NCI-H2171 treated with DMSO at 0.1 percent for 48 hours (cell line): ENCODE measurements at regions not wholly inside any gene's neighbourhood (a gene's known extent, or its start where the extent isn't known, plus 50 kb on each side); places are given as distances from the start of the nearest gene placed in this dataset.
"Not testable (repeated sequence)": the region's sequence is repeated elsewhere in the genome, so short reads cannot be mapped to it uniquely, and the experiment has no call there.

Experiments used
- DNase-seq: peaks from one replicate; lab custom pipeline; 2025; lab: John Stamatoyannopoulos, UW

DNA sequence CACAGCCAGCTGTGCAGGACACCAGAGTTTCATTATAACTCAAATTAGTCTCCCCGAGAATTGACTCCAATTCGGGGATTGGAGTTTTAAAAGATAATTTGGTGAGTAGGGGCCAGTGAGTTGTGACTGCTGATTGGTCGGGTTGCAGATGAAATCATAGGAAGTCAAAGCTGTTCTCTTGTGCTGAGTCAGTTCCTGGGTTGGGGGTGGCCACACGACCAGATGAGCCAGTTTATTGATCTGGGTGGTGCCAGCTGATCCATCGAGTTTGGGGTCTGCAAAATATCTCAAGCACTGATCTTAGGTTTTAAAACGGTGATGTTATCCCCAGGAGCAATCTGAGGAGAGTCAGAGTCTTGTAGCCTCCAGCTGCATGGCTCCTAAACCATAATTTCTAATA lies 82.7 kb upstream of the SLC66A3 start:
- no peak for DNase-seq

DNA sequence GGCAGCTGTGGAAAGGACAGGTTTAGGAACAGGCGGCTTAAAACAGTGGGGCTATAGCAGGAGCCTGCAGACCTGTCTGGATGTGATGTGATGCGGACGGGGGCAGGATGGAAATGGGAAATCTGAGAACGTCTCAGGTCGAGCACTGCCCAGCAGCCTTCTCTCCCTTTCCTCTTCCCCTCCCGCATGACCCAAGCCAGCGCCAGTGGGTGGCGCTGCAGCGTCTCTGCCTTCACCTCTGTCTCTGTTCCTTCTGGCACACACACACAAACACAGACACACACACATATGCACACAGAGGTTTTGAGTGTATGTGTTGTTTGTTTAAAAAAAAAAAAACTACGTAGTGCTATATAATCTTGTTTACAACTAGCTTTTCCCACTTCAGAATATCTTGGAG lies 82.0 kb upstream of the SLC66A3 start:
- DNase-seq = no peak

DNA sequence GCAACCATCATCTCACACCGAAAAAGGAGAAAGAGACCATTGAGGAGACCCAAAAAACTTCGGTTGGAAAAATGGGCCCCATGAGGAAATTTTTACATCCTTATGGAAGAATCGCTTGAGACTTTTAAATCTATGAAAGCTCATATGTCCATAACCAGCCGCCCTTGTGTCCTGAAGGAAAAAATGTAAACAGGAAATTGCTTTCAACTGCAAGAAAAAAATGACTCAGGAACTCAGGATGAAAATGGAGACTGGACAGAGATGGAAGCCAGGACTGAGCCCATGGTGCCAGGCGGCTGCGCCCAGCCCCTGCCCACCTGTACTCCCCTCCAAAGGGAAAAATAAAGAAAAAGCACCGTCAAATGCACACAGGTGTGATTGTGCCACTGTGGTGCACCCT lies 81.5 kb upstream of the SLC66A3 start:
- no peak for DNase-seq

DNA sequence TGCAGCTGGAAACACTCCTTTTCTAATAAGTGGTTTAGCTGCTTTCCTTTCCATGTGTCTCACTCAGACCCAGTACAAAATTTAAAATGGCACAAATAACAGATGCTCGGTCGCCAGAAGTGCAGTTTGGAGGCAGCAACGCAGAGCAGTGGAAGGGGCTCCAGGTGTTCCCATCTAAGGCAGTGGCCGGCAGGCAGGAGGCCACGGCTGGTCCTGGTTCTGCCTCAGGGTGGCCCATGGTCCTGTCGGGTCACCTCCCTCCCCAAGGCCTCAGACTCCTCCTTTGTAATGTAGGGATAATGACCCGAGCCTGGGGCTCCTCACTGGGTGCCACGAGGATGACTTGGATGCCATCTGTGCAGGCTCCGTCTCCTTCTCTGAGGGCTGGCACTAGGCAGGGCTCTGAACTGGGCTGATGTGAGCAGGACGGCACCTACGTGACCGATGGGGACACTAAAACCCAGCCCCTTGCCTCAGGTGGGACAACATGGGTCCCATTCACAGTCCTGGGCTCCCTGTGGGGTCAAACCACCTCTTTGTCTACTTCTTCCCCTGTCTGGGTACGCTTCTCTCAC lies 80.9 kb upstream of the SLC66A3 start:
- DNase-seq = no peak

GRCh38 chr2:11075221-11075620 lies 80.0 kb upstream of the SLC66A3 start:
- no peak for DNase-seq

DNA sequence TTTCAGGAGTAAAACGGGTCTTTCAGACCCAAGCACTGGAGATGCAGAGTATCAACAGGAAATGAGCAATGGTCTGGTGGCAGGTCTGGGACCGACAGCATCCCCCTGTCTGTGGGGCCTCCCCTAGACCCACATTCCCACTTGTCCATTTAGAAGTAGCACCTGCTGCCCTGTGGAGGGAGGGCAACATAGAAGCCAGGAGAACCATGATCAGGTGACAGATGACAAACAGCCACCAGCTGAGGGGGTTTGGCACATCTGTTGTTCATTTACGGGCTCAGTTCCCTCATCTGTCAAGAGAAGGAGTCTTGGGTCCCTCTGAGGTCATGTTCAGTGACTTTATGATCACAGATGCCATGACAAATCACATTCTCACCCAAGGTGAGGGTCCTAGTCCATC lies 77.9 kb upstream of the SLC66A3 start:
- DNase-seq = peak; percentile 73

DNA sequence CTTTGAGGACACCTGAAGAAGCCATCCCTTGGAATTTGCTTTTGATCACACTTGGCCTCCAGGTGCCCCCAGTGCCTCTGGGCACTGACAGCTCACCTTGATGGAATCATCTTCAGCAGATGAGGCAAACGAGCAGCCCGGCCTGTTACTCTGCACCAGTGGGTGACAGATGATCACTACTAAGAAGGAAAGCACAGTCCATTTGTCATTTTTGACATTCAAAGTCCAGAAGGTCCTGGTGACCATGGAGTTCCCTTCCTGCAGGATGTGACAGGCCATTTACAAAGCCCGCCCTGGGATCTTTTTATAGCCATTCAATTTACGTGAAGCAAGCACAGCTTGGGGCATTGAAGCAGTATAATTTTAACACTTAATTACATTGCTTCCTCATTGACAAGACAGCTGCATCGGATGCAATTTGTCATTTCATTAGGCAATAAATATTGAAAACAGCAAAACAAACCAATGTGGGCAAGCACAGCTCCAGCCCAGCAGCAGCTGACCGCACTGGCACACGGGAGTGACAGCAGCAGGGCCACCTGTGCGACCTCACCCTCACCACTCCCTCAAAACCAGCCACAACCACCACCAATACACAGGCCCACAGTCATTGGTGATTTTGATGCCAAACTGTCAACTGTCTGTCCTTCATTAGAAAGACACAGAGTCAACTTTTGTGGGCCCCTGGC lies 76.0 kb upstream of the SLC66A3 start:
- no peak for DNase-seq

GRCh38 chr2:11080253-11081115 lies 74.8 kb upstream of the SLC66A3 start:
- peak; percentile 84 for DNase-seq

DNA sequence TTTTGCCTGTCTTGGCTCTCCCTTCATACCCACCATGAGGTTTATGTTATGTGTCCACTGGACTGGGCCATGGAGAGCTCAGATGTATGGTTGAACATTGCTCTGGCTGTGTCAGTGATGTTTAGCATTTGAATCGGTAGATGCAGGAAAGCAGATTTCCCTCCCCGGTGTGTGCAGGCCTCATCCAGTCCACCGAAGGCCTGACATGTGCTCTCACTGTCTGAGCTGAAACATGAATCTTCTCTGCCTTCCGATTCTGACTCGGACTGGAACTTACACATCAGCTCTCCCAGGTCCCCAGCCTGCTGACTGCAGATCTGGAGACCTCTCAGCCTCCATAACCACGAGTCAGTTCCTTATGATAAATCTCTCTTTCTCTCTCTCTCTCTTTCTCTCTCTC lies 72.4 kb upstream of the SLC66A3 start:
- no peak for DNase-seq

DNA sequence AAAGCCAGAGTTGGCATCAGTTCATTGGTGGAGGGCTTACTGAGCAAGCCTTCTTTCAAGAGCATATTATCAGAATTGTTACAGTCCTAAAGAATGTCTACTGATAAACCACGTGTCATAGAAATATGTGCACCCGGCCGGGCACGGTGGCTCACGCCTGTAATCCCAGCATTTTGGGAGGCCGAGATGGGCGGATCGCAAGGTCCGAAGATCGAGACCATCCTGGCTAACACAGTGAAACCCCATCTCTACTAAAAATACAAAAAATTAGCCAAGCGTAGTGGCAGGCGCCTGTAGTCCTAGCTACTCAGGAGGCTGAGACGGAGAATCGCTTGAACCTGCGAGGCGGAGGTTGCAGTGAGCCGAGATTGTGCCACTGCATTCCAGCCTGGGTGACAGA lies 66.4 kb upstream of the SLC66A3 start:
- DNase-seq = not testable (repeated sequence)

GRCh38 chr2:11090187-11090586 lies 65.1 kb upstream of the SLC66A3 start:
- DNase-seq = no peak

GRCh38 chr2:11092701-11093335 lies 62.4 kb upstream of the SLC66A3 start:
- DNase-seq = no peak

- DNase-seq = no peak
These were observed 61.8 kb upstream of the SLC66A3 start for GRCh38 chr2:11093467-11093866.

GRCh38 chr2:11094021-11094810 lies 61.1 kb upstream of the SLC66A3 start:
- DNase-seq = no peak

DNA sequence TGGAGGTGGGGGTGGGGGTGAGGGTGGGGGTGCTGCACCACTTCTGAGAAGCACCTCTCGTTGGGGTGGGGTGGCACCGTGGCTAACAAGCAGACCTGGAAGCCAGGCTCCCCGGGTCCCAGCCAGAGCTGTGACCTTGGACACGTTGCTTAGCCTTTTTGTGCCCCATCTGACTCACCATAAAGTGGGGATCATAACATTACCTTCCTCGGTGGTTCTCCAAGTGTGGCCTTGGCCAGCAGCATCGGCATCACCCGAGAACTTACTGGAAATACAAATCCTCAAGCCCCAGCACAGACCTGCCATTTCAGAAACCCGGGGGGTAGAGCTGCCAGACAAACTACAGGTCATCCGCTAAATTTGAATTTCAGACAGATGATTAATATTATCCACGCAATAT lies 58.7 kb upstream of the SLC66A3 start:
- no peak for DNase-seq

GRCh38 chr2:11097038-11097720 lies 58.1 kb upstream of the SLC66A3 start:
- no peak for DNase-seq

- peak; percentile 70 for DNase-seq
These were observed 57.3 kb upstream of the SLC66A3 start for GRCh38 chr2:11097854-11098387.

DNA sequence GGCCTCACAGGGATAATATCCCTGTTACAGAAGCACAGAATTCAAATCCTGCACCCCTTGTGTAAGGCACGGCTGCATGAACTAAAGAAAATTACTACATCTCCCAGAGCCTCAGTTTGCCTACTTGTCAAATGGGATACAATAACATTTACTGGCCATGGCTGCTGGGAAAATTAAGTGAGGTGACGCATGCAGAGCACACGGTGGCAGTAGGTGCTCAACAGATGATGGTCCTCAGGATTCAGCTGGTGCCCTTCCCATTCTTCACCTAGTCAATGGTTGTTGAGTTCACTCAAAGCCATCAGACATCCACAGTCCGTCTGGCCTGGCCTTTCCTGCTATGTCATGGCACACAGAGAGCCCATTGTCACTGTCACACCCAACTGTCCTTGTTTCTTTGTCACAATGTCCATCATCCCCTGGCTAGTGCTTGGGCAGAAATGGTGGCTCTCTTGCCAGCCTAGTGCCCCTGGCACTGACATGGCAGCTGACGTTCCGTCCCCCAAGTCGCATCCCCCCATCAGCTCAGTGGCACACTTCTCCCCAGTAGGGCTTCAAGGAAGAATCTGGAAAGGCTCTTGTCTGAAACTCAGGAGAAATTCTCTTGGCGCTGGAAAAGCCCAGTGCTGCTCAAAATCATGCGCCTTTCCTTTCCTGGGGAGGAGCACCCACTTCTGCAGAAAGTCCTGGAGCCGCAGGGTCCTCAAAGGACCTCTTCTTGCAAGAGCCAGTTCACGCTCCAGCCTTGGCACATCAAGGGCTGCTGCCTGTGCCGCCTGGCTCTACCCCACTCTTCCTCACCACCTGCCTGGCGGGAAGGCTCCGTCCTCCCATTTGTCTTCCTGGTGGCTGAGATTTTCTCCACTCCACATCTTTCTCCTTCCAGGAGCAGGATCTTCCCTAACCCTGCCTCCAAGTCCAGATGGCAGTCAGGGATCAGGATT lies 55.9 kb upstream of the SLC66A3 start:
- DNase-seq = no peak

DNA sequence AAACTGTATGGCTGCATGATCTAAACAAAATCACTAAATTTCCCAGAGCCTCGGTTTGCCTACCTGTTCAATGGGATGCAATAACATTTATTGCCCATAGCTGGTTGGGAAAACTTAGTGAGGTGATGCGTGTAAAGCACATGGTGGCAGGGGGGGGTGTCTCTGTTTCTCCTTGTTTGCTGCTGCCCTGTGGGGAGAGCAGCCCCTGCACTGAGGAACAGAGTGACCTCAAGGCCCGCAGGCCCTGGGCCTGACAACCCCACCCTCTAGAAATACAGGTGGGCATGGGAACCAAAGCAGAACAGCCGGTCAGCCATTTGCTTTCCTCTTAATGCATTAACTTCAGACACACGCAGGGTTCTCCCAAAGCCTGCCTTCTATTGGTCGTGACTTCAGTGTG lies 55.1 kb upstream of the SLC66A3 start:
- no peak for DNase-seq

GRCh38 chr2:11100976-11101375 lies 54.3 kb upstream of the SLC66A3 start:
- no peak for DNase-seq
